Liver (tissue), 8 donors: ENCODE measurements at regions not wholly inside any gene's neighbourhood (a gene's known extent, or its start where the extent isn't known, plus 50 kb on each side); places are given as distances from the start of the nearest gene placed in this dataset.
"Not testable (repeated sequence)": the region's sequence is repeated elsewhere in the genome, so short reads cannot be mapped to it uniquely, and the experiment has no call there.

Source experiments
- DNase-seq: peaks from one replicate; pipeline ENCODE4 v3.0.0-alpha.2; 2017; ENCODE audit warnings: low spot score
- H3K27ac ChIP-seq, 2 donors: one replicate each; pipeline ENCODE4 v1.7.0; 2013; ENCODE audit warnings: inconsistent platforms in 2 of 2, low read length in 2 of 2, control low read depth in 1 of 2, low read depth in 1 of 2, mild to moderate bottlenecking in 1 of 2
- H3K27me3 ChIP-seq, 4 donors: one replicate each; pipeline versions ENCODE4 v1.6.1 to v1.7.0; 2013; ENCODE audit warnings: low read length in 3 of 4, inconsistent platforms in 1 of 4, mild to moderate bottlenecking in 1 of 4, moderate library complexity in 1 of 4; ENCODE audit not compliant: control insufficient read depth in 4 of 4, insufficient read depth in 4 of 4
- H3K36me3 ChIP-seq, 4 donors: one replicate each; pipeline versions ENCODE4 v1.6.1 to v1.7.0; 2013; ENCODE audit warnings: low read length in 3 of 4, mild to moderate bottlenecking in 3 of 4, low read depth in 1 of 4, moderate library complexity in 1 of 4; ENCODE audit not compliant: control insufficient read depth in 4 of 4, insufficient read depth in 3 of 4
- H3K4me1 ChIP-seq, 4 donors: one replicate each; pipeline versions ENCODE4 v1.6.1 to v1.7.0; 2013; ENCODE audit warnings: low read length in 3 of 4, mild to moderate bottlenecking in 3 of 4, moderate library complexity in 1 of 4; ENCODE audit not compliant: control insufficient read depth in 4 of 4, insufficient read depth in 4 of 4
- H3K4me3 ChIP-seq, 3 donors: one replicate each; pipeline versions ENCODE4 v1.6.1 to v1.7.0; 2013; ENCODE audit warnings: low read length in 3 of 3, control low read depth in 1 of 3, low read depth in 1 of 3, mild to moderate bottlenecking in 1 of 3
- H3K9ac ChIP-seq, 2 donors: one replicate each; pipeline ENCODE4 v1.7.0; 2013; ENCODE audit warnings: low read length in 2 of 2, mild to moderate bottlenecking in 2 of 2, moderate library complexity in 2 of 2, control low read depth in 1 of 2, low read depth in 1 of 2
- H3K9me3 ChIP-seq, 4 donors: one replicate each; pipeline versions ENCODE4 v1.6.1 to v1.7.0; 2013; ENCODE audit warnings: low read length in 3 of 4; ENCODE audit not compliant: control insufficient read depth in 4 of 4
- EGR1 ChIP-seq, 2 donors: IDR thresholded peaks; 2 replicates each; pipeline ENCODE4 v1.6.1; 2016 to 2018; ENCODE audit warnings: antibody characterized with exemption in 2 of 2, low read depth in 2 of 2
- FOXA1 ChIP-seq: IDR thresholded peaks from 2 replicates; pipeline ENCODE4 v1.6.1; 2016; ENCODE audit warnings: antibody characterized with exemption
- FOXA2 ChIP-seq: IDR thresholded peaks from 2 replicates; pipeline ENCODE4 v1.6.1; 2016; ENCODE audit warnings: antibody characterized with exemption
- GABPA ChIP-seq, 2 donors: IDR thresholded peaks in 1 of 2; conservative IDR thresholded peaks in 1 of 2; 2 replicates each; pipeline ENCODE4 v1.6.1; 2016; ENCODE audit warnings: antibody characterized with exemption in 2 of 2, mild to moderate bottlenecking in 1 of 2, moderate library complexity in 1 of 2
- HNF4A ChIP-seq, 2 donors: conservative IDR thresholded peaks; 2 replicates each; pipeline ENCODE4 v1.6.1; 2016; ENCODE audit warnings: antibody characterized with exemption in 2 of 2, mild to moderate bottlenecking in 2 of 2
- HNF4G ChIP-seq: IDR thresholded peaks from 2 replicates; pipeline ENCODE4 v1.6.1; 2016; ENCODE audit warnings: antibody characterized with exemption
- JUND ChIP-seq, 2 donors: IDR thresholded peaks; 2 replicates each; pipeline ENCODE4 v1.6.1; 2016; ENCODE audit warnings: antibody characterized with exemption in 2 of 2
- NR2F2 ChIP-seq: IDR thresholded peaks from 2 replicates; pipeline ENCODE4 v1.6.1; 2016; ENCODE audit warnings: antibody characterized with exemption
- RAD21 ChIP-seq, 2 donors: IDR thresholded peaks; 2 replicates each; pipeline ENCODE4 v1.6.1; 2016; ENCODE audit warnings: antibody characterized with exemption in 2 of 2, mild to moderate bottlenecking in 2 of 2
- RXRA ChIP-seq, 2 donors: IDR thresholded peaks; 2 replicates each; pipeline ENCODE4 v1.6.1; 2017 to 2018; ENCODE audit warnings: antibody characterized with exemption in 2 of 2, mild to moderate bottlenecking in 1 of 2
- SP1 ChIP-seq: IDR thresholded peaks from 2 replicates; pipeline ENCODE4 v1.6.1; 2018; ENCODE audit warnings: antibody characterized with exemption, mild to moderate bottlenecking
- TAF1 ChIP-seq: conservative IDR thresholded peaks from 2 replicates; pipeline ENCODE4 v1.6.1; 2016; ENCODE audit warnings: antibody characterized with exemption, mild to moderate bottlenecking
- YY1 ChIP-seq: IDR thresholded peaks from 2 replicates; pipeline ENCODE4 v1.6.1; 2016; ENCODE audit warnings: antibody characterized with exemption, mild to moderate bottlenecking
- WGBS: extraction: QIAGEN DNeasy Blood & Tissue Kit; methylation state at CpG from one replicate; pipeline ENCODE4 v1.1.7; 2013; 5-methylcytosine and 5-hydroxymethylcytosine counted together
- TF ChIP-seq, protein P1 (sequence below): fragments of 150-350 bp; IDR thresholded peaks from 2 replicates; pipeline ENCODE4 v1.5.1; 2017; ENCODE audit warnings: improper control_type of control experiment, low read depth, low read length; ENCODE audit not compliant: missing input control
- TF ChIP-seq, protein P2 (sequence below): IDR thresholded peaks from 2 replicates; pipeline ENCODE4 v1.6.1; 2016; ENCODE audit warnings: antibody characterized with exemption
- TF ChIP-seq, protein P3 (sequence below): IDR thresholded peaks from 2 replicates; pipeline ENCODE4 v1.6.1; 2016; ENCODE audit warnings: antibody characterized with exemption
- TF ChIP-seq, protein P4 (sequence below): IDR thresholded peaks from 2 replicates; pipeline ENCODE4 v1.6.1; 2016; ENCODE audit warnings: antibody characterized with exemption
- TF ChIP-seq, protein P5 (sequence below): IDR thresholded peaks from 2 replicates; pipeline ENCODE4 v1.6.1; 2016; ENCODE audit warnings: antibody characterized with exemption, mild to moderate bottlenecking
- donor health status: healthy.
- donor health status: healthy.
- donor health status: healthy.
- donor health status: healthy.
- donor health status: healthy.

DNA sequence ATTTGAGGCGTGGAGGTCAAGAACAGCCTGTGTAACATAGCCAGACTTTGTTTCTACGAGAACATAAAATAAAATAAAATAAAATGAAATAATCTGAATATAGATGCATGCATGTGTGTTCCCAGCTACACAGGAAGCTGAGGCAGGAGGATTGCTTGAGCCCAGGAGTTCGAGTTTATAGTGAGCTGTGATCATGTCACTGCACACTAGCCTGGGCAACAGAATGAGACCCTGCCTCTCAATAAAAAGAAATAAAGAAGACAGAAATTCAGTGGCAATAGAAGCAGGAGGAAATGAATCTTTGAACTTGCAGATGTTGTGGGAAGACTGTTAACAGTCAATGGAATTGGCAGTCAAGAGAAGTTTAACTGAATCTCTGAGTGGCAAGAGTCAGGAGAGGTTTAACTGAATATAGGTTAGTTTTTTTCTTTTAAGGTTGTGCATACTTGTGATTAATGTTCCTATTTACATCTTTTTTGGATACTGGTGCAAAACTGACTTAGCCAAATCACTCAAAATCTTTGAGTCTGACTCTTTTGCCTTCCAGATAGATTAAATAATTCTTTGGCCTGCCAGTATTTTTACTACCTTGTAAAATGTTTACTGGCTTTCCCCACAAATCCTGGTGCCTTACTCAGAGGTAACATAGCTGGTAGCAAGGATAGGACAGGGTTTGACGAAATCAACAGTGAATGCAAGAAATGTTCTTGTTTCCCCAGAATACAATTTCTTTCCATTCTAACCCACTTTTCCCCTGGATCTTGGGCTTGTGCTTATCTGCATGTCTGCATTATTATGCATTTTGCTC is 361.4 kb downstream of the PDCD6IP start (continued):
- TF ChIP-seq, protein P1, sequence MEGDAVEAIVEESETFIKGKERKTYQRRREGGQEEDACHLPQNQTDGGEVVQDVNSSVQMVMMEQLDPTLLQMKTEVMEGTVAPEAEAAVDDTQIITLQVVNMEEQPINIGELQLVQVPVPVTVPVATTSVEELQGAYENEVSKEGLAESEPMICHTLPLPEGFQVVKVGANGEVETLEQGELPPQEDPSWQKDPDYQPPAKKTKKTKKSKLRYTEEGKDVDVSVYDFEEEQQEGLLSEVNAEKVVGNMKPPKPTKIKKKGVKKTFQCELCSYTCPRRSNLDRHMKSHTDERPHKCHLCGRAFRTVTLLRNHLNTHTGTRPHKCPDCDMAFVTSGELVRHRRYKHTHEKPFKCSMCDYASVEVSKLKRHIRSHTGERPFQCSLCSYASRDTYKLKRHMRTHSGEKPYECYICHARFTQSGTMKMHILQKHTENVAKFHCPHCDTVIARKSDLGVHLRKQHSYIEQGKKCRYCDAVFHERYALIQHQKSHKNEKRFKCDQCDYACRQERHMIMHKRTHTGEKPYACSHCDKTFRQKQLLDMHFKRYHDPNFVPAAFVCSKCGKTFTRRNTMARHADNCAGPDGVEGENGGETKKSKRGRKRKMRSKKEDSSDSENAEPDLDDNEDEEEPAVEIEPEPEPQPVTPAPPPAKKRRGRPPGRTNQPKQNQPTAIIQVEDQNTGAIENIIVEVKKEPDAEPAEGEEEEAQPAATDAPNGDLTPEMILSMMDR: no peak
- TF ChIP-seq YY1 (no peak), FOXA1 (no peak), HNF4G (no peak), EGR1 (IDR thresholded peaks at IDR 0.05; ENCODE audit: low read depth in 2 of 2) (no peak), GABPA (IDR thresholded peaks at IDR 0.05 in 1 of 2, conservative IDR thresholded peaks at IDR 0.05 in 1 of 2) (no peak), RXRA (IDR thresholded peaks at IDR 0.05) (no peak), JUND (IDR thresholded peaks at IDR 0.05) (no peak), SP1 (no peak)

DNA sequence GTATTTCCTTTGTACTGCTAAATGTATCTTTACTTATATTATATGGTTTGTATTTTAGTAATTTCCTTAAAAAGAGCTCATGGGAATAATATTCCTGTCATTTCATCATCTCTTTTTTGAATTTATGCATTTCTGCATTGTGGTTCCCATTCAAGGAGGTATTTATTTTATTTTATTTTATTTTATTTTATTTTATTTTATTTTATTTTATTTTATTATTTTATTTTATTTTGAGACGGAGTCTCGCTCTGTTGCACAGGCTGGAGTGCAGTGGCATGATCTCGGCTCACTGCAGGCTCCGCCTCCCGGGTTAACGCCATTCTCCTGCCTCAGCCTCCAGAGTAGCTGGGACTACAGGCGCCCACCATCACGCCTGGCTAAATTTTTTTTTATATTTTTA is 371.2 kb downstream of the PDCD6IP start:
- not testable (repeated sequence) for H3K9ac ChIP-seq, H3K4me1 ChIP-seq, H3K9me3 ChIP-seq, H3K27me3 ChIP-seq, H3K27ac ChIP-seq, DNase-seq, H3K36me3 ChIP-seq, H3K4me3 ChIP-seq
- 93% methylated on average over 8 of the region's 8 CpGs for WGBS

DNA sequence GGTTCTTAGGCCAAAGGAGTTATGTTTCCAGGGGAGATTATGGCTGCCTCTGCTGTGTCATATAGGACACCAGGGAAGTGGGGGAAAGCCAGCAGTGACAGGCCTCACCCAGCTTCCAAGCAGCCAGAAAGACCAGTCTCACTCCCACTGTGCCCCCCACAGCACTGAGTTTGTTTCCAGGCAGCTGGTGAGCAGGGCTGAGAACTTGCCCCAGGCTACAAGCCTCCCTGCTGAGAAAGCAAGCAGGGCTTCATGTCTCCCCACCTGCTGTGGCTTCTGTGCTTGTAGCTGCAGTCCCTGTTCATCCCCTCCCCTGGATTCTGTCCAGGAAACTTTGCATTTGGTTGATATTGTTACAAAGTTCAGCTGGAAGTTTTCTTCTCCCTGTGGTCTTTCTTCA is 376.3 kb downstream of the PDCD6IP start:
- H3K4me3 ChIP-seq: no peak overlapping the region
- no peaks in the 10 kb centered on the region for H3K36me3 ChIP-seq
- no peak overlapping the region for H3K9ac ChIP-seq
- no peak for DNase-seq
- no peaks in the 10 kb centered on the region for H3K27me3 ChIP-seq
- TF ChIP-seq RAD21 (IDR thresholded peaks at IDR 0.05) (no peak), NR2F2 (no peak), GABPA (IDR thresholded peaks at IDR 0.05 in 1 of 2, conservative IDR thresholded peaks at IDR 0.05 in 1 of 2) (no peak), HNF4A (conservative IDR thresholded peaks at IDR 0.05) (no peak), RXRA (IDR thresholded peaks at IDR 0.05) (no peak), YY1 (no peak), JUND (IDR thresholded peaks at IDR 0.05) (no peak), SP1 (no peak), FOXA1 (no peak), TAF1 (no peak), HNF4G (no peak), FOXA2 (no peak), EGR1 (IDR thresholded peaks at IDR 0.05; ENCODE audit: low read depth in 2 of 2) (no peak)
- TF ChIP-seq, protein P2, sequence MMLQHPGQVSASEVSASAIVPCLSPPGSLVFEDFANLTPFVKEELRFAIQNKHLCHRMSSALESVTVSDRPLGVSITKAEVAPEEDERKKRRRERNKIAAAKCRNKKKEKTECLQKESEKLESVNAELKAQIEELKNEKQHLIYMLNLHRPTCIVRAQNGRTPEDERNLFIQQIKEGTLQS: no peak
- TF ChIP-seq, protein P3, sequence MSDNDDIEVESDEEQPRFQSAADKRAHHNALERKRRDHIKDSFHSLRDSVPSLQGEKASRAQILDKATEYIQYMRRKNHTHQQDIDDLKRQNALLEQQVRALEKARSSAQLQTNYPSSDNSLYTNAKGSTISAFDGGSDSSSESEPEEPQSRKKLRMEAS: no peak
- TF ChIP-seq, protein P4, sequence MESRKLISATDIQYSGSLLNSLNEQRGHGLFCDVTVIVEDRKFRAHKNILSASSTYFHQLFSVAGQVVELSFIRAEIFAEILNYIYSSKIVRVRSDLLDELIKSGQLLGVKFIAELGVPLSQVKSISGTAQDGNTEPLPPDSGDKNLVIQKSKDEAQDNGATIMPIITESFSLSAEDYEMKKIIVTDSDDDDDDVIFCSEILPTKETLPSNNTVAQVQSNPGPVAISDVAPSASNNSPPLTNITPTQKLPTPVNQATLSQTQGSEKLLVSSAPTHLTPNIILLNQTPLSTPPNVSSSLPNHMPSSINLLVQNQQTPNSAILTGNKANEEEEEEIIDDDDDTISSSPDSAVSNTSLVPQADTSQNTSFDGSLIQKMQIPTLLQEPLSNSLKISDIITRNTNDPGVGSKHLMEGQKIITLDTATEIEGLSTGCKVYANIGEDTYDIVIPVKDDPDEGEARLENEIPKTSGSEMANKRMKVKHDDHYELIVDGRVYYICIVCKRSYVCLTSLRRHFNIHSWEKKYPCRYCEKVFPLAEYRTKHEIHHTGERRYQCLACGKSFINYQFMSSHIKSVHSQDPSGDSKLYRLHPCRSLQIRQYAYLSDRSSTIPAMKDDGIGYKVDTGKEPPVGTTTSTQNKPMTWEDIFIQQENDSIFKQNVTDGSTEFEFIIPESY: no peak
- TF ChIP-seq, protein P1: no peak
- TF ChIP-seq, protein P5, sequence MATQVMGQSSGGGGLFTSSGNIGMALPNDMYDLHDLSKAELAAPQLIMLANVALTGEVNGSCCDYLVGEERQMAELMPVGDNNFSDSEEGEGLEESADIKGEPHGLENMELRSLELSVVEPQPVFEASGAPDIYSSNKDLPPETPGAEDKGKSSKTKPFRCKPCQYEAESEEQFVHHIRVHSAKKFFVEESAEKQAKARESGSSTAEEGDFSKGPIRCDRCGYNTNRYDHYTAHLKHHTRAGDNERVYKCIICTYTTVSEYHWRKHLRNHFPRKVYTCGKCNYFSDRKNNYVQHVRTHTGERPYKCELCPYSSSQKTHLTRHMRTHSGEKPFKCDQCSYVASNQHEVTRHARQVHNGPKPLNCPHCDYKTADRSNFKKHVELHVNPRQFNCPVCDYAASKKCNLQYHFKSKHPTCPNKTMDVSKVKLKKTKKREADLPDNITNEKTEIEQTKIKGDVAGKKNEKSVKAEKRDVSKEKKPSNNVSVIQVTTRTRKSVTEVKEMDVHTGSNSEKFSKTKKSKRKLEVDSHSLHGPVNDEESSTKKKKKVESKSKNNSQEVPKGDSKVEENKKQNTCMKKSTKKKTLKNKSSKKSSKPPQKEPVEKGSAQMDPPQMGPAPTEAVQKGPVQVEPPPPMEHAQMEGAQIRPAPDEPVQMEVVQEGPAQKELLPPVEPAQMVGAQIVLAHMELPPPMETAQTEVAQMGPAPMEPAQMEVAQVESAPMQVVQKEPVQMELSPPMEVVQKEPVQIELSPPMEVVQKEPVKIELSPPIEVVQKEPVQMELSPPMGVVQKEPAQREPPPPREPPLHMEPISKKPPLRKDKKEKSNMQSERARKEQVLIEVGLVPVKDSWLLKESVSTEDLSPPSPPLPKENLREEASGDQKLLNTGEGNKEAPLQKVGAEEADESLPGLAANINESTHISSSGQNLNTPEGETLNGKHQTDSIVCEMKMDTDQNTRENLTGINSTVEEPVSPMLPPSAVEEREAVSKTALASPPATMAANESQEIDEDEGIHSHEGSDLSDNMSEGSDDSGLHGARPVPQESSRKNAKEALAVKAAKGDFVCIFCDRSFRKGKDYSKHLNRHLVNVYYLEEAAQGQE: no peak
- no peaks in the 10 kb centered on the region for H3K9me3 ChIP-seq
- H3K27ac ChIP-seq: no peak overlapping the region
- H3K4me1 ChIP-seq: no peaks in the 10 kb centered on the region
